DMS 273 treated with DMSO at 0.1 percent for 48 hours (cell line): ENCODE measurements at regions not wholly inside any gene's neighbourhood (a gene's known extent, or its start where the extent isn't known, plus 50 kb on each side); places are given as distances from the start of the nearest gene placed in this dataset.

ENCODE experiments used
- DNase-seq: peaks from one replicate; lab custom pipeline; 2025; lab: John Stamatoyannopoulos, UW

GRCh38 chr12:30019366-30020140, 235.8 kb upstream of the TMTC1 start:
- DNase-seq, result peak; percentile 26

- no peak for DNase-seq
Measured at GRCh38 chr12:30016540-30017055, 232.9 kb upstream of the TMTC1 start.

- DNase-seq, result no peak
Measured at GRCh38 chr12:30015631-30016337, 232.0 kb upstream of the TMTC1 start.

- DNase-seq, result no peak
Measured at GRCh38 chr12:30014991-30015390, 231.2 kb upstream of the TMTC1 start.

- peak; percentile 43 for DNase-seq
Measured at GRCh38 chr12:30012816-30013450, 229.2 kb upstream of the TMTC1 start.

GRCh38 chr12:30010071-30011052, 226.6 kb upstream of the TMTC1 start:
- no peak for DNase-seq

GRCh38 chr12:30006021-30006420, 222.3 kb upstream of the TMTC1 start:
- no peak for DNase-seq

GRCh38 chr12:30003321-30003720, 219.6 kb upstream of the TMTC1 start:
- no peak for DNase-seq

- no peak for DNase-seq
Measured at GRCh38 chr12:30002677-30003076, 218.9 kb upstream of the TMTC1 start.

GRCh38 chr12:30000401-30000800, 216.7 kb upstream of the TMTC1 start:
- peak; percentile 31 for DNase-seq

- DNase-seq, result no peak
Measured at GRCh38 chr12:29996993-29997392, 213.3 kb upstream of the TMTC1 start.

GRCh38 chr12:29992366-29992765, 208.6 kb upstream of the TMTC1 start:
- no peak for DNase-seq

- no peak for DNase-seq
Measured at GRCh38 chr12:29991924-29992323, 208.2 kb upstream of the TMTC1 start.

- DNase-seq, result no peak
Measured at GRCh38 chr12:29990971-29991370, 207.2 kb upstream of the TMTC1 start.

- DNase-seq, result no peak
Measured at GRCh38 chr12:29983851-29984250, 200.1 kb upstream of the TMTC1 start.

GRCh38 chr12:29980304-29980703, 196.6 kb upstream of the TMTC1 start:
- DNase-seq, result no peak

- DNase-seq, result no peak
Measured at GRCh38 chr12:29971446-29971845, 187.7 kb upstream of the TMTC1 start.

GRCh38 chr12:29970501-29970900, 186.8 kb upstream of the TMTC1 start:
- DNase-seq, result no peak

GRCh38 chr12:29962276-29963035, 178.7 kb upstream of the TMTC1 start:
- DNase-seq, result no peak

- no peak for DNase-seq
Measured at GRCh38 chr12:29961231-29961630, 177.5 kb upstream of the TMTC1 start.

- no peak for DNase-seq
Measured at GRCh38 chr12:29960122-29960521, 176.4 kb upstream of the TMTC1 start.
